ENCODE measurements at regions not wholly inside any gene's neighbourhood (a gene's known extent, or its start where the extent isn't known, plus 50 kb on each side); places are given as distances from the start of the nearest gene placed in this dataset.
"Not testable (repeated sequence)": the region's sequence is repeated elsewhere in the genome, so short reads cannot be mapped to it uniquely, and the experiment has no call there.

- no peak for DNase-seq (ENCODE audit: low spot score)
- Histone ChIP-seq H3K4me1 (no peaks in the 10 kb centered on the region), H3K36me3 (no peaks in the 10 kb centered on the region), H3K27ac (no peak overlapping the region), H3K4me3 (no peak overlapping the region), H3K27me3 (no peaks in the 10 kb centered on the region), H3K9me3 (no peaks in the 10 kb centered on the region)
- TF ChIP-seq CTCF (IDR thresholded peaks at IDR 0.05), result no peak
Measured at GRCh38 chr6:144919560-144919959, 634.4 kb downstream of the UTRN start.

- no peaks in the 10 kb centered on the region for H3K4me1 ChIP-seq
- no peak for DNase-seq (ENCODE audit: low spot score)
- H3K27me3 ChIP-seq, result no peaks in the 10 kb centered on the region
- no peak overlapping the region for H3K4me3 ChIP-seq
- no peaks in the 10 kb centered on the region for H3K36me3 ChIP-seq
- H3K9me3 ChIP-seq, result no peaks in the 10 kb centered on the region
- no peak overlapping the region for H3K27ac ChIP-seq
- no peak for TF ChIP-seq CTCF (IDR thresholded peaks at IDR 0.05)
Measured at GRCh38 chr6:144920391-144920961, 635.3 kb downstream of the UTRN start.

- Histone ChIP-seq H3K36me3 (no peaks in the 10 kb centered on the region), H3K27me3 (no peaks in the 10 kb centered on the region)
- no peak for TF ChIP-seq CTCF (IDR thresholded peaks at IDR 0.05)
Measured at GRCh38 chr6:144921206-144921975, 636.3 kb downstream of the UTRN start.

GRCh38 chr6:144922120-144922722 is 637.1 kb downstream of the UTRN start:
- no peaks in the 10 kb centered on the region for H3K9me3 ChIP-seq
- H3K36me3 ChIP-seq, result no peaks in the 10 kb centered on the region
- no peak overlapping the region for H3K4me3 ChIP-seq
- no peak for DNase-seq (ENCODE audit: low spot score)
- TF ChIP-seq CTCF (IDR thresholded peaks at IDR 0.05), result no peak
- H3K27ac ChIP-seq, result no peak overlapping the region
- no peaks in the 10 kb centered on the region for H3K27me3 ChIP-seq
- H3K4me1 ChIP-seq, result no peaks in the 10 kb centered on the region

More at GRCh38 chr6:144921206-144921975, 636.3 kb downstream of the UTRN start:
- Histone ChIP-seq H3K4me1 (no peaks in the 10 kb centered on the region), H3K4me3 (no peak overlapping the region), H3K9me3 (no peaks in the 10 kb centered on the region), H3K27ac (no peak overlapping the region)
- no peak for DNase-seq (ENCODE audit: low spot score)

GRCh38 chr6:144922771-144923490 is 637.8 kb downstream of the UTRN start:
- H3K9me3 ChIP-seq; H3K27ac ChIP-seq; DNase-seq (ENCODE audit: low spot score); H3K36me3 ChIP-seq; H3K27me3 ChIP-seq; H3K4me1 ChIP-seq; H3K4me3 ChIP-seq: not testable (repeated sequence)

- not testable (repeated sequence) for H3K9me3 ChIP-seq; H3K4me3 ChIP-seq; H3K4me1 ChIP-seq; H3K36me3 ChIP-seq; H3K27me3 ChIP-seq; H3K27ac ChIP-seq; DNase-seq (ENCODE audit: low spot score)
Measured at GRCh38 chr6:144923491-144923787, 638.3 kb downstream of the UTRN start.
